AG10803 (cell line): ENCODE measurements at regions not wholly inside any gene's neighbourhood (a gene's known extent, or its start where the extent isn't known, plus 50 kb on each side); places are given as distances from the start of the nearest gene placed in this dataset.

Source experiments
- DNase-seq: peaks from one replicate; pipeline ENCODE4 v3.0.0; 2010; ENCODE audit warnings: low read depth
- H3K4me3 ChIP-seq: 2 replicates; pipeline ENCODE4 v1.5.1; 2011; ENCODE audit warnings: mild to moderate bottlenecking, low read length, control low read depth
- TF ChIP-seq, protein P1 (sequence below): conservative IDR thresholded peaks from 2 replicates; pipeline ENCODE4 v1.5.1; 2011; ENCODE audit warnings: mild to moderate bottlenecking, low read length, control low read depth, inconsistent platforms

GRCh38 chr21:28745131-28746016 is 247.3 kb downstream of the LTN1 start:
- TF ChIP-seq, protein P1, sequence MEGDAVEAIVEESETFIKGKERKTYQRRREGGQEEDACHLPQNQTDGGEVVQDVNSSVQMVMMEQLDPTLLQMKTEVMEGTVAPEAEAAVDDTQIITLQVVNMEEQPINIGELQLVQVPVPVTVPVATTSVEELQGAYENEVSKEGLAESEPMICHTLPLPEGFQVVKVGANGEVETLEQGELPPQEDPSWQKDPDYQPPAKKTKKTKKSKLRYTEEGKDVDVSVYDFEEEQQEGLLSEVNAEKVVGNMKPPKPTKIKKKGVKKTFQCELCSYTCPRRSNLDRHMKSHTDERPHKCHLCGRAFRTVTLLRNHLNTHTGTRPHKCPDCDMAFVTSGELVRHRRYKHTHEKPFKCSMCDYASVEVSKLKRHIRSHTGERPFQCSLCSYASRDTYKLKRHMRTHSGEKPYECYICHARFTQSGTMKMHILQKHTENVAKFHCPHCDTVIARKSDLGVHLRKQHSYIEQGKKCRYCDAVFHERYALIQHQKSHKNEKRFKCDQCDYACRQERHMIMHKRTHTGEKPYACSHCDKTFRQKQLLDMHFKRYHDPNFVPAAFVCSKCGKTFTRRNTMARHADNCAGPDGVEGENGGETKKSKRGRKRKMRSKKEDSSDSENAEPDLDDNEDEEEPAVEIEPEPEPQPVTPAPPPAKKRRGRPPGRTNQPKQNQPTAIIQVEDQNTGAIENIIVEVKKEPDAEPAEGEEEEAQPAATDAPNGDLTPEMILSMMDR, result peak; percentile 96
- peak overlapping the region; percentile 60 for H3K4me3 ChIP-seq
- peak; percentile 93 for DNase-seq

- TF ChIP-seq, protein P1, result no peak
- DNase-seq, result no peak
- H3K4me3 ChIP-seq, result no peak overlapping the region
These were observed 249.0 kb downstream of the LTN1 start for GRCh38 chr21:28743723-28744122.

GRCh38 chr21:28742527-28742926 is 250.2 kb downstream of the LTN1 start:
- peak; percentile 77 for DNase-seq
- TF ChIP-seq, protein P1, result peak; percentile 68
- no peak overlapping the region for H3K4me3 ChIP-seq

DNA sequence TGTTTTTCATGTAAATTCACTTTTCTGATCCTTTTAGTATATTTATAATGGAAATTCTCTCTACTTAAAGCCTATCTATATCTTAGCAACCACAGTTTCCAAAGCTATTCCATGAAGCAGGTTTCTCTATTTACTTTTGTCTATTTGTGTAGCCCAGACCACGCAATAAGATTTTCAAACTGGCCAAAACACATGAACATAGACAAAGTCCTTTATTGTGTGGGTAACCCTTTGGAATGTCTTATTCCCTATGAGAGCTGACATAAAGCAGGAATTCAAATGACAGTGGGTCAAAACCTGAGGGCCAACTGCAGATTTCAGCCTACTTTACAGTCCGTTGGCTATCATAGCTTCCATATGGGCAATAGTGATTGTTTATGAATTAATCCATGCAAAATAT is 252.6 kb downstream of the LTN1 start:
- DNase-seq, result no peak
- TF ChIP-seq, protein P1, result no peak
- H3K4me3 ChIP-seq, result no peak overlapping the region

- DNase-seq, result no peak
- no peak overlapping the region for H3K4me3 ChIP-seq
These were observed 253.8 kb downstream of the LTN1 start for GRCh38 chr21:28738882-28739281.

DNA sequence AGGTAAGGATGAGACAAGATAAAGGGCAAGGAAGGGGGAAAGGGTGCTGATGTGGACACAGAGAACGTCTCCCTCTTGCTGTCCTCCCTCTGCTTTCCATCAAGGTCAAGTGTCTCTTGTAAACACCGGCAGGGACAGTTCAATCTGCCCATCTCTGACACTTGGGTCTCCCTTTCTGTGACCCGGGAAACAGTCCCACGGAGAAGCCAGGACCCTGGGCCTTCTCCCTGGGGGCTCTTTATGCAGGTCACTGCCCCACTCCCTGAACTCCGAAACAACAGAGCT is 254.3 kb downstream of the LTN1 start:
- H3K4me3 ChIP-seq, result no peak overlapping the region
- DNase-seq, result no peak
- TF ChIP-seq, protein P1, result no peak

More at GRCh38 chr21:28738882-28739281, 253.8 kb downstream of the LTN1 start:
- TF ChIP-seq, protein P1, result no peak

DNA sequence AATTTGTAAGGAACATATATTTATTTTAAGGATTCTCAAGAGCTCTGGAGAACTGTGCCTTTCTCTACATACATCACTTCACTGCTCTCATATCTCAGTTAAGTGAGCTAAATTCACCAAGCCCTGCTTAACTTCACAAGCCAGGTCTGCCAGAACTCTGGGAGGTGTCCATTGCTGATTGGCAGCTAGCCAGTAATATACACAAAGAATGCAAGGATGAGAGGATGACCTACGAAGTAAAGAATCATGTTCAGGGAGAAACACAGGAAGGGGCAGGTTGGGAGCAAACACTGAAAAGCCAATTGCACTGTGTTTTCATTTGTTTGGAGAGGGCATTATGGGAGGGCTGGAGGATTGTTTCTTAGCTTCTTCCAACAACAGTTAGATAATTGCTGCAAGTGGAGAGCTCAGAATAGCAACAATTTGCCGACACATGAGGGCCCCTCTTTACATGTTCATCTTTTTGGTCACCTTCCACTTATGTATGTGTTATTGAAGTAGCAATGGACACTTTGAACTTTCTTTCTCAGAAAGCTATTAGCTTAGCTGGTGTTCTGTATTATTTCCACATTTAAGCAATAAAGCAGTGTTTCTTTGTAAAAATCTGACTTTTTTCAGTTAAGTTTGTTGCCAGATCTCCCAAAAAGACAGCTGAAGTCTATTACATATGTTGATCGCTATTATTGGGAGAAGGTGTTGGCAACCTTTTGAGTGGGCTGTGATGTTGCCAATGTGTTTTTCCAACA is 254.8 kb downstream of the LTN1 start:
- TF ChIP-seq, protein P1, result no peak
- DNase-seq, result no peak
- no peak overlapping the region for H3K4me3 ChIP-seq
